ENCODE measurements at regions not wholly inside any gene's neighbourhood (a gene's known extent, or its start where the extent isn't known, plus 50 kb on each side); places are given as distances from the start of the nearest gene placed in this dataset.

DNA sequence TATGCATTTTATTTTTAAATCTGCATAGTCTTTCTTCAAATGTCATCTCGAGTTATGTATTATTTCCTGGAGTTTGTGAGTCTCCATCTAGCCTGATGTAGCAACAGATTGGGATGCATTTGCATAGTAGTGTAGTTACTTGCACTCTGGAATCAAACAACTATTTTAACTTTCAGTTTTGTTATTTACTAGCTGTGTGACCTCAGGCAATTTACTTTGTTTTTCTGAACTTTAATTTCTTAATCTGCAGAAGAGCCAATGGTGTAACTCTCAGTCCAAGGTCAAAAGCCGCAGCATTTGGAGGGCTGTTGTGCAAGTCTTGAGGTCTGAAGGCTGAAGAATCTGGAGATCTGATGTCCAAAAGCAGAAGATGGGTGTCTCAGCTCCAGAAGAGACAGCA lies 175.8 kb upstream of the SORCS1 start:
- no peak for TF ChIP-seq CTCF (IDR thresholded peaks at IDR 0.05)
- TF ChIP-seq POLR2A (IDR thresholded peaks at IDR 0.05): no peak

Measured in uterus (tissue), 2 donors.